SKM-1 (cell line): ENCODE measurements at regions not wholly inside any gene's neighbourhood (a gene's known extent, or its start where the extent isn't known, plus 50 kb on each side); places are given as distances from the start of the nearest gene placed in this dataset.
"Not testable (repeated sequence)": the region's sequence is repeated elsewhere in the genome, so short reads cannot be mapped to it uniquely, and the experiment has no call there.

Source experiments
- DNase-seq: peaks from one replicate; lab custom pipeline; 2025; ENCODE audit not compliant: unreplicated experiment; lab: John Stamatoyannopoulos, UW

DNA sequence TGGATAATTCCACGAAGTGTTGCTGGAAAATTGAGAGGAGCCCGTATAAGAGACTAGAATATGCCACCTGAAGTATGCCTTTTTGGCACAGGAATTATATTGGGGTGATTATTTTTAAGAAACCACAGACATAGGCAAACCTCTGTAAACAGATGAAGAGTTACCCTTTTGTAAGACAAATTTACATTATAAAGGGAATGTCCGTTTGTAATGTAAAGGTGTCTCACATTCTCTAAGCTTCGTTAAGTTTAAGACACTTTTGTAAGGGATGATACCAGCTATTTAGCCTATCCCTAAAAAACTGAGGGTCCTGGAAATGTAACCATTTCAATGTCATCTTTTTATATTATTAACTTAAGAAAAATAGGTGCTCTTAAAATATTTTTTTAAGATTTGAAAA is 432.8 kb upstream of the SYT4 start:
- no peak for DNase-seq

DNA sequence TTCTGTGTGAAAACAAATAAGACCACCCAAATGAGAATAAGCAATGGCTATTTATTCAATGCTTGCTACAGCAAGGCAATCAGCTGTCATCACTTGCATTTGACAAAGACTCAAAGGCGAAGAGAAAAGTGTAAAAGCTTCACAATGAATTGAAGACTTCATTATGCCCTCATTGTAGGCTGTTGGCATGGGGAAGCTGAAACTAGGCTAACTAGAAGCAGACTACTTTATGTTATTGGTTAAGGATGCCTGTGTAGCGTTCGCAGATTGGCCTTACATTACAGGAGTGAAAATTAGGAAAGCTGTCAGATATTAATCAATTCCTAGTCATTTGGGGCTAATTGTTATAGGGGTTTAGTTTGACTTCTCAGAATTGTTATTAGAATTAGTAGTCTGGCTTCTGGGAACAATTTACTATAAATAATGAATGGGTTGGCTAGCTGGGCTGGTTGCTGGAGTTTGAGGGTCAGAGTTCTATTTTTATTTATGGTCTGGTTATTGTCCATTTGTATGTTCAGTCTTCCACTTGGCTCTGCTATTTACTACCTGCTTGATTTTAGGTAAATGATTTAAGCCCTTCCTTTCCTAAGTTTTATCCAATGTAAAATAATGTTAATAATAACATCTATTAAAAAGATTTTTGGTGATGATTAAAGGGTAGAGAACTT is 437.2 kb upstream of the SYT4 start:
- DNase-seq: no peak

DNA sequence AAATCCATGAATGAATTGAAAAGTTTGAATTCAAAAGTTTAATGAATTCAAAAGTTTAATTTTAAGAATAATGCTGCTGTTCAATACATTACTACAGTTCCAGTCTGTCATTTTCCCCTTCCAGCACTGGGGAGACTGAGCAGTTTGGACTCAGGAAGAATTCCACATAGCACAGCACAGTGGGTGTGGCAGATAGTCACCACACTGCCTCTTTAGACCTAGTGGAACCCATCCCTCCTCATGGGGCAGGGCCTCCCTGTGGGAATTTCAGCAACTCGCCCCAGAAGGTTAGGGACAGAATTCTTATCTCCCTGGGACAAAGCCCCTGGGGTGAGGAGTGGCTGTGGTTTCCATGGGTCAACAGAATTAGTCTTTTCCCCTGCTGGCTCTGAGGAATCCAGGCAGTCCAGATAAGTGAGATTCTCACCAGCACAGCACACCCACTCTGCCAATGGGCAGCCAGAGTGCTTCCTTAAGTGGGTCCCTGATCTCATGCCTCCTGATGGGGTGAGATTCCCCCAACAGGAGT is 442.0 kb upstream of the SYT4 start:
- DNase-seq: no peak

DNA sequence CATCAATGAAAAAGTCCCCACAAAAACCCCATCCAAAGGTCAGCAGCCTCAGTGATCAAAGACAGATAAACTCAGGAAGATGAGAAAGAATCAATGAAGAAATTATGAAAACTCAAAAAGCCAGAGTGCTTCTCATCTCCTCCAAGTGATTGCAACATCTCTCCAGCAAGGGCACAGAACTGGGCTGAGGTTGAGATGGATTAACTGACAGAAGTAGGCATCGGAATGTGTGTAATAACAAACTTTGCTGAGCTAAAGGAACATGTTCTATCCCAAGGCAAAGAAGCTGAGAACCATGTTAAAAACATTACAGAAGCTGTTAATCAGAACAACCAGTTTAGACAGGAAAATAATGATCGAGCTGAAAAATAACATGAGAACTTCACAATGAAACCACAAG is 442.8 kb upstream of the SYT4 start:
- no peak for DNase-seq

DNA sequence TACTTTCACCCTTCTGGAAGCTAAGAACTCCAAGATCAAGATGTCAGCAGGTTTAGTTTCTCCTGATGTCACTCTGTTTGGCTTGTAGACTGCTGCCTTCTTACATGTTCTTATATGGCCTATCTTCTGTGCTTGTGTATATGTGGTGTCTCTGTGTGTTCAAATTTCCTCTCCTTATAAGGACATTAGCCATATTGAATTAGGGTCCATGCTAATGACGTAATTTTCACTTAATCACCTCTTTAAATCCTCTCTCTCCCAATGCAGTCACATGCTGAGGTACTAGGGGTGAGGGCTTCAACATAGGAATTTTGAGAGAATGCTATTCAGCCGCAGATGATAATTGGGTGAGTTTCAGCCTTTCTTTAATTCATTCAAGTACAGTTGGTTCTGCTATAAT is 458.3 kb upstream of the SYT4 start:
- no peak for DNase-seq

DNA sequence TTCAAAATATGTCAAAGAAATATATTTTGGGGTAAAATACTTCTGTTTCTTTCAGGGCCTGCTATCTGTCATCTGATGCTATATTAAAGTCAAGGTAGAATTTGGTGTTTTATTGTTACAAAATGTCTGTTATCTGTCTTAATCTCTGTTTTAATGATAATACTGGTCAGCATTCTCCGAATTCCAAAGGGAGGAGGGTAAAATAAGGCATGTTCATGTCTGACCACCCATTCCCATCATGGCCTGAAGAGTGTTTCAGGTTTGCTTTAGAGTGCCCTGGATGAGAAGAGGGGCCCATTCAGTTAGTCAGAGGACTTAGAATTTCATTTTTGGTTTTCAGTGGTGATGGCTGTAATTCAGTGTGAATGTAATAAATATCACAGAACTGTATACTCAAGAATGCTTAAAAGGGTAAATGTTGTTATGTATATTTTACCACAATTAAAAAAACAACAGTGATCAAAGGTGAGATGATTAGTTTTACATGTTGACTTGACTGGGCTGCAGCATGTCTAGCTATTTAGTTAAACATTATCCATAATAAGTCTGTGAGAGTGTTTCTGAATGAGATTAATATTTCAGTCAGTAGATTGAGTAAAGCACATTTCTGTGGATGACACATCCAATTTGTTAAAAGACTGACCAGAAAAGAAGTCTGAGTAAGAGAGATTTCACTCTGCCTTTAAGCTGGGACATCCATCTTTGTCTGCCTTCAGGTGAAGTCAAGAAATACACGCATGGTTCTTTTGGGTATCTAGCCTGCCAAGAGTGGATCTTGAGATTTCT is 467.9 kb upstream of the SYT4 start:
- DNase-seq: no peak

DNA sequence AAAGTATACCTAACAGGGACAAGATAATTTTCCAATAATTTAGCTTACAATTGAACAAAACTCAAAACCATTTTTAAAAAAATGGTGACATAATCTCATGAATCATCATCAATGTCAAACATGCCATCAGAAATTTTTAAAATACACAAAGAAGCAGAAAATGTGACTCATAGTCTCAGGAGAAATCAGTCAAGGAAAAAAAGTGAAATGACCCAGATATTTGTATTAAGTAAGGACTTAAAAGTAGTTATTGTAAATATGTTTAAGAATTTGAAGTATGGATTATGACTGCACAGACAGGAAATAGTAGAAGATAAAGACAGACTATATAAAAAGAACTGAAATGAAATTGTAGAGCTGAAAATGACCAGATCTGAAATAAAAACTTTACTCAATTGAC is 473.9 kb upstream of the SYT4 start:
- DNase-seq: no peak

DNA sequence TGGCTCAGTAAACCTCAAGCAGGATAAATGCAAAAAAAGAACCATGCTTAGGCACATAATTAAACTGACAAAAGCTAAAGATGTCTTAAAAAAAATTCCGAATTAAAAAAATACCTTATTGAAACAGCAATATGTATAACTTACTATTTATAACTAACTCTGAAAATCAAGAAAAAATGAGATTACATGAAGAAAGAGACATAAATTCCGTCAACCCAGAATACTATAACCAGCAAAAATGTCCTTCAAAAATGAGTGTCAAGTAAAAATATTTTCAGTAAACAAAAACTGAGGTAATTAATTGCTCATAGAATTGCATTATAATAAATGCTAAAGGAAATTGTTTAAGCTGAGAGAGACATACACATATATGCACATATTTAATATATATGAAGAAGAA is 474.5 kb upstream of the SYT4 start:
- no peak for DNase-seq

DNA sequence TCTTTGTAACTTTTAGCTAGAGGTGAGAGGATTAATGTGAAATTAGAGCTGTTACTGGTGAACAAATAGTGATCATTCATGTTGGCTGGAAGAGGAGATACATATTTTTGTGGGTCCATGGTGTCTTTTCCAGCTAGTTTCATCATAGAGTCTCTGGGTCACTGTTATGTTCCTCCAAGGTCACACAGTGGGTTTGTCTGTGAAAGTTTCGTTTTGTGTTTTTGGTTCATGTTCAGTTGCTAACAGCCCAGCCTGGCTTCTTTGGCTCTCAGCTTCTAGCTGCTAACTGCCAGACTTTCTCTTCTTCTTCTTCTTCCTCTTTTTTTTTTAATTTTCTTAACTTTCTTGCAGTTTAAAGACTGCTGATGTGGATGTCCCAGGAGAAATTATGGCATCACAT is 480.0 kb upstream of the SYT4 start:
- DNase-seq: no peak

DNA sequence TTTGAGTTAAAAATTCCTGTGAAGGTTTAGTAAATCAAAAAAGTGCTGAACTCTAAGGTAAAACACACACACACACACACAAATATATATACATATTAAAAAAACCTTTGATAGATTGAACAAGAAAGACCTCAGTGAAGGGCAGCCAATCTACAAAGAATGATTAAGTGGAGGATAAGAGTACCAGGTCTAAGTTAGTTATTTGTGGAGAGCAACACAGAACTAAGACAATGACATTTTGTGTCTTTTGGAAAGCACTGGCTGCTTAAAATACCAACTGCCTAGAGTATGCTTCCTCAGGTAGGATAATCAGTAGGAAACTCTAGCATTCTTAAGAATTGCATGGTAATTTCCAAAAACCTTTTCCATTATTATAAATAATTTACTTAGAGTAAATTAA is 481.4 kb upstream of the SYT4 start:
- DNase-seq: no peak

DNA sequence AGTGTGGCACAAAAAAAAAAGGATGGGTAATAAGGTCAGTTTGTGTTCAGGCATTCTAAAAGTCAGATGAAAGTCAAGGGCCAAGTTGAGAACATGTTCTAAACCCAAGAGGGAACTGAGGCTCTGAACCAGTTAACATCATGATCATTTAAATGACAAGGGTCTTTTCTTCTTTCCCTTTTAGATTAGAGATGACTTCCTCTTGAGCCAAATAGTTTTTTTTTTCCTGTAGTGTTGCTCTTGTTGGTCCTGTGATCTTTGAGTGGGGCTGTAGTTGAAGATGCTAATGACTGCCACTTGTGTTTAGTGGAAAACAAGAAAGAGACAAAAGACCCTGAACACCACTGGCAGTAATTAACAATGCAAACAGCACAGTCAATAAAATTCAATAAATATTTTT is 482.7 kb upstream of the SYT4 start:
- DNase-seq: no peak

DNA sequence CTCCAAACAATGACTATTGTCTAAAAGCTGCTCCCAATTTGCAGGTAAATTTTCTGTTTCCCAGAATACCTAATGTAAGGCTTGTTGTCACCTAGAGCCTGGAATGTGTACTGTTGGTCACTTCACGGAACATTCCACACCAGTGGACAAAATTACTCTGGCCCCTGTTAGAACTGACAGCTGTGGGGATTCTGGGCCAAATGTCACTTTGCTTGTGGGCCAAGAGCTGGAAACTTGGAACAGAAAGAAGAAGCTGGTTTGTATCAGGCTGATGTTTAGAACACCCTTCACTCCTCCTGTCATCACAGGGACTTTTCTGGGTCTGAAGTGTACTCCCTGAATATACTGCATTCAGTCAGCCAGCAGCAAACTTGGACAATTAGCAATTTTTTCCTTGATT is 495.6 kb upstream of the SYT4 start:
- DNase-seq: no peak

DNA sequence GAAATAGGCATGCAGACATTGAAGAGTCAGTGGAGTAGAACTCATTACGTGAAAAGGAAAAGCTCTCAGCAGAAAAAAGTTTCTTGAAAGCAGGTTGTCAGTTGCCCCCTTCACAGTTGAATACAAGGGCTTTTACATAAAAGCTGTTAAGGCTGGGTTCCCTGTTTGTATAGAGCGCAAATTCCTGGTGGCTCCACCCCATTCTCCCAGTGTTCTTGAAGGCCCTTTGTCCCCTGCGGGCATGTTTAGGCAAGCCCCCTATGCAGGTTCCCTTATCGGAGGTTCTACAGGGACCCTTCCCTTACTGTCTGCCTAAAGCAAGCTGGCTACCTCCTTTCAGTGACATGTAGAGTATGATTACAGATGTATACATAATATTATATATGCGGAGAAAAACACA is 497.2 kb upstream of the SYT4 start:
- no peak for DNase-seq

DNA sequence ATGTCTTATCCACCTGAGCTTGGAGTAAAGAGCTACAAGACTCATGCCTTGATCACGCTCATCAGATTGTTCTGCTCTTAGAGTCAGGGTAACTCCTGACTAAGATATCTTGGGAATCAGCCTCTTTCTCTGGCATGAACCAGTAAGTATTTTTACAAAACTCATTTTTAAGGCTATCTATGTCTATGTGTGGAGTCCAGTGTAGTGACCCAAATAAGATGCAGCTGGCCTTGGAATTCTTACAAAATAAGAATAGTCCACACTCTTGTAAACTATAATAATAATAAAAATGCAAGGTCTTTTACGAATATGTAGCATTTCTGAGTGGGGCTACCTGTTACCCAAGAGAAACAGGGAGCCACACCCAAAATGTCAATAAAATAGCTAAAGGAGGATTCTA is 498.3 kb upstream of the SYT4 start:
- no peak for DNase-seq

DNA sequence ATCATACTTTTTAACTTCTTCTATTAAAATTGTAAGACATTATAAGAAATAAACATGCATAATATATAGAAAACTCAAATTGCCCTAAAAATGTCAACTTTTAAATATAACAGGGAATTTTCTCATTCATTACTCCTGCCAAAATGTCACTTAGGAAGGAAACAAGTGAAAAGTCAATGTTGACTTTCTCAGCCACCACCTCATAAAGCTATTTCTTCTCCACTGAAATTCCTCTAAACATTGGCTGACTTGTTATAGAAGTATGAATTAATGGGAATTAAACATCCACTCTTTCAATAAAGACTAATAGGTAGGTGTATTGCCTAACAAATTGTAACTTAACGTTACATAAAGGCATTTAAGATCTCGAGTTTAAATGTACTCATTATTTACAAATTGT is 499.7 kb upstream of the SYT4 start:
- no peak for DNase-seq

DNA sequence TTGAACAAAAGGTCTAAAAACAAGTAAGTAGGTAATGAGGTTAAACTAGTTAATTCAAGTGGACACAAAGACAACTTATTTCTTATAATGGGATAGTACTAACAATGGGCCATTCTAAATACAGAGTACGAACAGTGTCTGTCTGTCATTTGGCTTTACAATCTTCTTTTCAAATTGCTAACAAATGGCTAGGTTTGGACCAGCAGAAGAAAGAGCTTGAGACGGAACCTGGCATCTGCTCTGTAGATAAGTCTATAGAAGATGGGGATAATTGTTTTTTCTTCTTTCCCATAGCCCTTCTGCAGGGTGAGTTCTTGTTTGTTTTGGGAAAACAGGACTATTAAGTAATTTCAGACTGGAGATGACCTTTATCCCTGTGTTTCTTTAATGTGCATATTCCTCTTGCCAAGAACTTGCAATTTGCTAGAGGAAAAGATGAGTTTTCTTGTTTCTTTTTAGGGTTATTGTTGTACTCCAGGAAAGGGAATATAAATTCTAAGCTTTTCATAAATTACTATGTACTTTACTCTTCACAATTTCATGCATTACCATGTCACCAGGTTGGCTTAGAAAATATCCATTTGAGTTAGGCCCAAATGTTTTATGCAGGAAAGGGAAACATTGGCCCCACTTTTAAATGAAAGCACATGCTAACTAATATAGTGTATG is 500.5 kb upstream of the SYT4 start:
- no peak for DNase-seq

DNA sequence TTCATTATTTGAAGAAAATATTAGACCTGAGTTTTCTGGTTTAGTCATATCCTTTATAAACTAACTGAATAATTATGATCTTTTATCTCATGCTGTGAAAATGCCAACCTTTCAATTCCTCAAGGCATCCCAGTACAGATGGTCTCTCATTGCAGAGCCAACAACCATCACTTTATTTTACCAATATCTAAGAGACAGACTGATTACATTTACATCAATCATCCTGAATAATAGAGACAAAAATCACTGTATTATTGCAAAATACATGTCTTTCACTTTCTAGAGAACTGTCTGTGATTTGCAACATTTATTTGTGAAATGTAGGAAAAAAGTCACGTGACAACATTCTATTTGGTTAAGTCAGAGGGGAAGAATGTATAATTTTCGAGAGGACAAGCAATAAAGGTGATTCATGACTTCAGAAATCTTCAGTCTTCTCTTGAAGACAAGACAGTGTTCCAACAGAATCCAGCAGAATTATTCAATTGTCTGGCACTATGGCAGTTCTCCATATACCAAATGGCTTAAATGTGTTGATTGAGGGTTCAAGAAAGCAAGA is 503.6 kb upstream of the SYT4 start:
- DNase-seq: no peak

DNA sequence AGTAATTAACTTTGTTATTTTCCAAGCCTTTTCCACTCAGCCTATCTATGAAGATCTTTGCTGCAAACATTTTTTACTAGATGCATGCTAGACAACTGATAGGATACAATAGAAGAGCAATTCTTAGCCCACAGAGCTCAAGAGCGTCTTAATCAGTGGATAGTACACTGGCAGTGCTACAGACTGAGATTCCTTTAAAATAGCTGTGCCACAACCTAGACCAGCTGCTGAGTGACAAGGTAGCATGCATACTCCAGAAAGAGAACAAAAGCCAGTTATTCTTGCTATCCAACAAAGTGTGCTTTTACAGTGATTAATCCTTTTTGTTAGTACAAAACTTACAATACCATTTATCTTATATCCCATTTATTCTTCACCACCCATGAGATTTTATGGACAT is 507.9 kb upstream of the SYT4 start:
- no peak for DNase-seq

DNA sequence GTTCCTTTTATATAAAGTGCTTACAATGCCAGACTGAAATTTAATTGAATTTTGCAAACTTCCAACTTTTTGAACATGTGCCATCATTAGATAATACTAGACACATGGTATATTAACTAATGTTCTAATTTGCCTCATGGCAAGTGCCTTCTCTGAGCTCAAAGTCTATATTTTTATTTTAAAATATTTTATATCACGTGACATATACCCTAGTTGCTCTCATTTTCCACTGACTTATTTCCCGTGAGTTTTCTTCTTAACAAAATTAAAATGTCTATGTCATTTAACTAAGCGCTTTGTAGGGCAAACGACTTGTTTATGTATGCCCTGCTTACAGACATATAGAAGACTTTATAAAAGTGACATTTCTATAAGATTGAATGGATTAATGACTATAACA is 509.6 kb upstream of the SYT4 start:
- no peak for DNase-seq

DNA sequence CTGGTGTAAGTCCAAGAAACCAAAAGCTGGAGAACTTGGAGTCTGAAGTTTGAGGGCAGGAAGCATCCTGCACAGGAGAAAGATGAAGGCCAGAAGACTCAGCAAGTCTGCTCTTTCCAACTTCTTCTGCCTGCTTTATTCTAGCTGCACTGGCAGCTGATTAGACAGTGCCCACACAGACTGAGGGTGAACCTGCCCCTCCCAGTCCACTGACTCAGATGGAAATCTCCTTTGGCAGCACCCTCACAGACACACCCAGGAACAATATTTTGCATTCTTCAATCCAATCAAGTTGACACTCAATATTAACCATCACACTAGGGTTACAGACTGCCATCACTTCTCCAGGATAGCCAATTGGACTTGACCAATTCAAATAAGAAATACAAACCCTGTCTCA is 510.4 kb upstream of the SYT4 start:
- not testable (repeated sequence) for DNase-seq

DNA sequence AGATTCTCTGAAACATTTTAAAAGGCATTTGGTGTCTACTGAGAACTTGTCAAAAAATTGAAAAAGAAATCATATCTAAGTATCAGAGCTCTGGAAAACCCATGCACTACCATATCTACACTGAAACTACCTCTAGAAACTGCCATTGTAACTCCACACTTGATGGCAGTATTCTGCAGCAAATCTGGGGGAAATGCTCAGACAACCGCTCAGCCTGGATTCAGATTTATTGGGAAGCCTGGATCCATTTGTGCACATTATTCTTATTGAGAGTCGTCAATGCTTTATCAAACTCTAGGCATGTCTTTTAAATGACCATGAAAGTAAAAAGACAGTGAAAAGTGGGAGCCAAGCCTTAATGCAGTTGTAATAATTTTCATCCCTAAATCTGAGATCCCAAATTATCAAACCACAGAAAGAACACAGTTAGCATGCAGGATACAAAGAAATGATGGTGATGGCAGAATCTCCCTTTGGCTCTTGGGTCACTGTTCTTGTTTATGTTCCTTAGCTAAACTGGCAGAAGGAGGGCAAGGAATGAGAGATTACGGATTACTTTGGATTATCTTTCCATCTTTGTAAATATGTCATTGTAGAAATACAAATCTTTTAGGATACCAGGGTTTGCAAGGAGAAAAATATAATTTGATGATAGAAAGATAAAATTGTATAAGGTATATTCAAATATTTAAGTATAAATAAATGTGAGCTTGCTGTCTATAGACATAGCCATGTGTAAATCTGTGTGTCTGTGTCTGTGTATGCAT is 512.1 kb upstream of the SYT4 start:
- DNase-seq: no peak
